ENCODE measurements at regions not wholly inside any gene's neighbourhood (a gene's known extent, or its start where the extent isn't known, plus 50 kb on each side); places are given as distances from the start of the nearest gene placed in this dataset.
"Not testable (repeated sequence)": the region's sequence is repeated elsewhere in the genome, so short reads cannot be mapped to it uniquely, and the experiment has no call there.

DNA sequence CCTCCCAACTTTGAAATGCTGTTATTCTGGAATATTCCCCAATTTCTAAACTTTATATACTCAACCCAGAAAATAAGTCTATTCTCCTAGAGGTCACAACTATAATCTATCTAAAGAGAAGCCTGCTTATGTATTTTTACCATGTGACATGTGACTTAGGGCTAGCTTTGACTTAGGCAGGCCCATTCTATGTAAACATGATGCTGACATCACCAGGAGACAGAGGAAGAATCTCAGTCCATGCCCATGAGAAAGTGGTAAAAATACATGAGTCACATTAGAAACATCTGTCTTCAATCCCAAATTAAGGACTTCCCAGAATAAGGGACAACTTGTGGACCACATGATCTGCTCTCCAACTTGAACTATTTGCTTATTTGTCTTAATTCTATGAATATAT is 113.6 kb upstream of the ID4 start:
- Histone ChIP-seq H3K4me2 (ENCODE audit: low read length) (no peak overlapping the region), H3K27ac (ENCODE audit: low read length) (no peak overlapping the region), H3K9me2 (ENCODE audit: insufficient read depth, low read length) (no peaks in the 10 kb centered on the region)

DNA sequence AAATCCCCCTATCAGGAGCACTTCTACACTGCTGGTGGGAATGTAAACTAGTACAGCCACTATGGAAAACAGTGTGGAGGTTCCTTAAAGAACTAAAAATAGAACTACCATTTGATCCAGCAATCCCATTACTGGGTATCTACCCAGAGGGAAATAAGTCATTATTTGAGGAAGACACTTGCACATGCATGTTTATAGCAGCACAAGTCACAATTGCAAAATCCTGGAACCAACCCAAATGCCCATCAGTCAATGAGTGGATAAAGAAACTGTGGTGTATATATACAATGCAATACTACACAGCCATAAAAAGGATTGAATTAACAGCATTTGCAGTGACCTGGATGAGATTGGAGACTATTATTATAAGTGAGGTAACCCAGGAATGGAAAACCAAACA is 111.7 kb upstream of the ID4 start:
- not testable (repeated sequence) for H3K36me3 ChIP-seq (ENCODE audit: insufficient read depth, low read length); H3K9me2 ChIP-seq (ENCODE audit: insufficient read depth, low read length); H3K4me2 ChIP-seq (ENCODE audit: low read length); H3K9ac ChIP-seq (ENCODE audit: low read length); H3K9me3 ChIP-seq (ENCODE audit: low read length); H3K79me2 ChIP-seq (replicated peaks; ENCODE audit: insufficient read depth, low read length); H3K27ac ChIP-seq (ENCODE audit: low read length); H3K27me3 ChIP-seq (ENCODE audit: insufficient read depth, low read depth, low read length); H2AFZ ChIP-seq (ENCODE audit: low read depth, low read length); H3K4me3 ChIP-seq (ENCODE audit: low read length); H4K20me1 ChIP-seq (ENCODE audit: insufficient read depth); H3F3A ChIP-seq (ENCODE audit: insufficient read depth, low read length, poor library complexity, severe bottlenecking)

More for the DNA sequence above, 113.6 kb upstream of the ID4 start:
- no peaks in the 10 kb centered on the region for H3K36me3 ChIP-seq (ENCODE audit: insufficient read depth, low read length)
- H3K27me3 ChIP-seq (ENCODE audit: insufficient read depth, low read depth, low read length) = no peaks in the 10 kb centered on the region
- H3K9me3 ChIP-seq (ENCODE audit: low read length) = no peaks in the 10 kb centered on the region
- no peak overlapping the region for H3K4me3 ChIP-seq (ENCODE audit: low read length)
- H2AFZ ChIP-seq (ENCODE audit: low read depth, low read length) = no peak overlapping the region
- H3K9ac ChIP-seq (ENCODE audit: low read length) = no peak overlapping the region
- H3K79me2 ChIP-seq (replicated peaks; ENCODE audit: insufficient read depth, low read length) = peaks cover 6% of the 10 kb centered on the region
- H3F3A ChIP-seq (ENCODE audit: insufficient read depth, low read length, poor library complexity, severe bottlenecking) = peaks cover 8% of the 10 kb centered on the region
- H4K20me1 ChIP-seq (ENCODE audit: insufficient read depth) = no peaks in the 10 kb centered on the region
- TF ChIP-seq, protein P1, sequence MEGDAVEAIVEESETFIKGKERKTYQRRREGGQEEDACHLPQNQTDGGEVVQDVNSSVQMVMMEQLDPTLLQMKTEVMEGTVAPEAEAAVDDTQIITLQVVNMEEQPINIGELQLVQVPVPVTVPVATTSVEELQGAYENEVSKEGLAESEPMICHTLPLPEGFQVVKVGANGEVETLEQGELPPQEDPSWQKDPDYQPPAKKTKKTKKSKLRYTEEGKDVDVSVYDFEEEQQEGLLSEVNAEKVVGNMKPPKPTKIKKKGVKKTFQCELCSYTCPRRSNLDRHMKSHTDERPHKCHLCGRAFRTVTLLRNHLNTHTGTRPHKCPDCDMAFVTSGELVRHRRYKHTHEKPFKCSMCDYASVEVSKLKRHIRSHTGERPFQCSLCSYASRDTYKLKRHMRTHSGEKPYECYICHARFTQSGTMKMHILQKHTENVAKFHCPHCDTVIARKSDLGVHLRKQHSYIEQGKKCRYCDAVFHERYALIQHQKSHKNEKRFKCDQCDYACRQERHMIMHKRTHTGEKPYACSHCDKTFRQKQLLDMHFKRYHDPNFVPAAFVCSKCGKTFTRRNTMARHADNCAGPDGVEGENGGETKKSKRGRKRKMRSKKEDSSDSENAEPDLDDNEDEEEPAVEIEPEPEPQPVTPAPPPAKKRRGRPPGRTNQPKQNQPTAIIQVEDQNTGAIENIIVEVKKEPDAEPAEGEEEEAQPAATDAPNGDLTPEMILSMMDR (IDR thresholded peaks at IDR 0.05; ENCODE audit: poor library complexity, severe bottlenecking) = no peak
- TF ChIP-seq POLR2AphosphoS5 (IDR thresholded peaks at IDR 0.05) = no peak
- TF ChIP-seq TAF1 (IDR thresholded peaks at IDR 0.05; ENCODE audit: low read depth) = no peak
- TF ChIP-seq, protein P2, sequence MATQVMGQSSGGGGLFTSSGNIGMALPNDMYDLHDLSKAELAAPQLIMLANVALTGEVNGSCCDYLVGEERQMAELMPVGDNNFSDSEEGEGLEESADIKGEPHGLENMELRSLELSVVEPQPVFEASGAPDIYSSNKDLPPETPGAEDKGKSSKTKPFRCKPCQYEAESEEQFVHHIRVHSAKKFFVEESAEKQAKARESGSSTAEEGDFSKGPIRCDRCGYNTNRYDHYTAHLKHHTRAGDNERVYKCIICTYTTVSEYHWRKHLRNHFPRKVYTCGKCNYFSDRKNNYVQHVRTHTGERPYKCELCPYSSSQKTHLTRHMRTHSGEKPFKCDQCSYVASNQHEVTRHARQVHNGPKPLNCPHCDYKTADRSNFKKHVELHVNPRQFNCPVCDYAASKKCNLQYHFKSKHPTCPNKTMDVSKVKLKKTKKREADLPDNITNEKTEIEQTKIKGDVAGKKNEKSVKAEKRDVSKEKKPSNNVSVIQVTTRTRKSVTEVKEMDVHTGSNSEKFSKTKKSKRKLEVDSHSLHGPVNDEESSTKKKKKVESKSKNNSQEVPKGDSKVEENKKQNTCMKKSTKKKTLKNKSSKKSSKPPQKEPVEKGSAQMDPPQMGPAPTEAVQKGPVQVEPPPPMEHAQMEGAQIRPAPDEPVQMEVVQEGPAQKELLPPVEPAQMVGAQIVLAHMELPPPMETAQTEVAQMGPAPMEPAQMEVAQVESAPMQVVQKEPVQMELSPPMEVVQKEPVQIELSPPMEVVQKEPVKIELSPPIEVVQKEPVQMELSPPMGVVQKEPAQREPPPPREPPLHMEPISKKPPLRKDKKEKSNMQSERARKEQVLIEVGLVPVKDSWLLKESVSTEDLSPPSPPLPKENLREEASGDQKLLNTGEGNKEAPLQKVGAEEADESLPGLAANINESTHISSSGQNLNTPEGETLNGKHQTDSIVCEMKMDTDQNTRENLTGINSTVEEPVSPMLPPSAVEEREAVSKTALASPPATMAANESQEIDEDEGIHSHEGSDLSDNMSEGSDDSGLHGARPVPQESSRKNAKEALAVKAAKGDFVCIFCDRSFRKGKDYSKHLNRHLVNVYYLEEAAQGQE (IDR thresholded peaks at IDR 0.05; ENCODE audit: borderline replicate concordance) = no peak
- no peak for TF ChIP-seq RAD21 (conservative IDR thresholded peaks at IDR 0.05)
- TF ChIP-seq EZH2 (IDR thresholded peaks at IDR 0.05; ENCODE audit: borderline replicate concordance, insufficient read depth, low read length, poor library complexity, severe bottlenecking) = no peak
- no peak for TF ChIP-seq EP300 (conservative IDR thresholded peaks at IDR 0.05; ENCODE audit: poor library complexity, severe bottlenecking)
- TF ChIP-seq SMC3 (conservative IDR thresholded peaks at IDR 0.05; ENCODE audit: poor library complexity) = no peak
- TF ChIP-seq MXI1 (conservative IDR thresholded peaks at IDR 0.05; ENCODE audit: poor library complexity, severe bottlenecking) = no peak

DNA sequence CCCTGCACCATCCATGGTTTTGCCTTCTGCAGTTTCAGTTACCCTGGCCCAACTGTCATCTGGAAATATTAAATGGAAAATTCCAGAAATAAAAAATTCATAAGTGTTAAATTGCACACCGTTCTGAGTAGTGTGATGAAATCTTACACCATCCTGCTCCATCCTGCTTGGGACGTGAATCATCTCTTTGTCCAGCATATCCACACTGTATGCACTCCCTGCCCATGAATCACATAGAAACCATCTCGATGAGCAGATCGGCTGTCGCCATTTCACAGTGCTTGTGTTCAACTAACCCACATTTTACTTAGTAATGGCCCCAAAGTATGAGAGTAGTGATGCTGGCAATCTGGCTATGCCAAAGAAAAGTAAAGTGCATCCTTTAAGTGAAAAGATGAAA is 105.9 kb upstream of the ID4 start:
- H3K4me3 ChIP-seq (ENCODE audit: low read length) = no peak overlapping the region
- H4K20me1 ChIP-seq (ENCODE audit: insufficient read depth) = no peaks in the 10 kb centered on the region
- no peaks in the 10 kb centered on the region for H3K36me3 ChIP-seq (ENCODE audit: insufficient read depth, low read length)
- TF ChIP-seq SMC3 (conservative IDR thresholded peaks at IDR 0.05; ENCODE audit: poor library complexity) (no peak), POLR2AphosphoS5 (IDR thresholded peaks at IDR 0.05) (no peak), EZH2 (IDR thresholded peaks at IDR 0.05; ENCODE audit: borderline replicate concordance, insufficient read depth, low read length, poor library complexity, severe bottlenecking) (no peak), TAF1 (IDR thresholded peaks at IDR 0.05; ENCODE audit: low read depth) (no peak), RAD21 (conservative IDR thresholded peaks at IDR 0.05) (no peak), EP300 (conservative IDR thresholded peaks at IDR 0.05; ENCODE audit: poor library complexity, severe bottlenecking) (no peak), MXI1 (conservative IDR thresholded peaks at IDR 0.05; ENCODE audit: poor library complexity, severe bottlenecking) (no peak)
- TF ChIP-seq, protein P1 (IDR thresholded peaks at IDR 0.05; ENCODE audit: poor library complexity, severe bottlenecking) = no peak
- TF ChIP-seq, protein P2 (IDR thresholded peaks at IDR 0.05; ENCODE audit: borderline replicate concordance) = no peak
- H3K79me2 ChIP-seq (replicated peaks; ENCODE audit: insufficient read depth, low read length) = no peaks in the 10 kb centered on the region
- no peak overlapping the region for H3K4me2 ChIP-seq (ENCODE audit: low read length)
- no peaks in the 10 kb centered on the region for H3K27me3 ChIP-seq (ENCODE audit: insufficient read depth, low read depth, low read length)
- no peaks in the 10 kb centered on the region for H3K9me3 ChIP-seq (ENCODE audit: low read length)
- H3K9ac ChIP-seq (ENCODE audit: low read length) = no peak overlapping the region
- no peaks in the 10 kb centered on the region for H3K9me2 ChIP-seq (ENCODE audit: insufficient read depth, low read length)
- no peaks in the 10 kb centered on the region for H3F3A ChIP-seq (ENCODE audit: insufficient read depth, low read length, poor library complexity, severe bottlenecking)
- no peak overlapping the region for H2AFZ ChIP-seq (ENCODE audit: low read depth, low read length)
- H3K27ac ChIP-seq (ENCODE audit: low read length) = no peak overlapping the region
